OCI-LY1 (cell line): ENCODE measurements at regions not wholly inside any gene's neighbourhood (a gene's known extent, or its start where the extent isn't known, plus 50 kb on each side); places are given as distances from the start of the nearest gene placed in this dataset.

ENCODE experiments used
- H2AFZ ChIP-seq: fragments of 200-600 bp; sonication (generic), shearing (Covaris generic); 2 replicates; pipeline ENCODE4 v1.6.0; 2014; ENCODE audit warnings: antibody characterized with exemption, mild to moderate bottlenecking, low read length
- H3F3A ChIP-seq: fragments of 200-600 bp; sonication (generic), shearing (Covaris generic); 2 replicates; pipeline ENCODE4 v1.6.0; 2014; ENCODE audit warnings: mild to moderate bottlenecking, antibody characterized with exemption, low read length, moderate library complexity; ENCODE audit not compliant: insufficient read depth
- H3K27ac ChIP-seq: fragments of 200-600 bp; sonication (generic); 2 replicates; pipeline ENCODE4 v1.5.1; 2014; ENCODE audit warnings: low read length, mixed run types, mild to moderate bottlenecking, low read depth; ENCODE audit not compliant: poor library complexity, severe bottlenecking
- H3K27me3 ChIP-seq: fragments of 200-600 bp; sonication (generic); 2 replicates; pipeline ENCODE4 v1.6.0; 2014; ENCODE audit warnings: antibody characterized with exemption, mild to moderate bottlenecking, low read length, moderate library complexity; ENCODE audit not compliant: insufficient read depth
- H3K36me3 ChIP-seq: fragments of 200-600 bp; sonication (generic); 2 replicates; pipeline ENCODE4 v1.6.1; 2014; ENCODE audit warnings: mild to moderate bottlenecking, antibody characterized with exemption, low read length, moderate library complexity, mixed read lengths; ENCODE audit not compliant: insufficient read depth
- H3K4me1 ChIP-seq: fragments of 200-600 bp; sonication (generic); 2 replicates; pipeline ENCODE4 v1.5.1; 2014; ENCODE audit warnings: mild to moderate bottlenecking, low read length, moderate library complexity; ENCODE audit not compliant: insufficient read depth, severe bottlenecking
- H3K4me2 ChIP-seq: fragments of 200-600 bp; sonication (generic), shearing (Covaris generic); 2 replicates; pipeline ENCODE4 v1.6.1; 2014; ENCODE audit warnings: low read length
- H3K4me3 ChIP-seq: fragments of 200-600 bp; sonication (generic); 2 replicates; pipeline ENCODE4 v1.5.1; 2014; ENCODE audit warnings: low read length, low read depth, mild to moderate bottlenecking, mixed read lengths; ENCODE audit not compliant: poor library complexity, severe bottlenecking
- H3K79me2 ChIP-seq: fragments of 200-600 bp; shearing (Covaris generic); 2 replicates; pipeline ENCODE4 v1.6.1; 2016; ENCODE audit warnings: mixed run types, low read length, mixed read lengths; ENCODE audit not compliant: insufficient read depth
- H3K9ac ChIP-seq: fragments of 200-600 bp; sonication (generic), shearing (Covaris generic); 2 replicates; pipeline ENCODE4 v1.6.1; 2014; ENCODE audit warnings: mild to moderate bottlenecking, low read length, mixed read lengths
- H3K9me2 ChIP-seq: fragments of 200-600 bp; sonication (generic), shearing (Covaris generic); 2 replicates; pipeline ENCODE4 v1.6.1; 2014; ENCODE audit warnings: low read depth, mild to moderate bottlenecking, low read length, mixed read lengths
- H3K9me3 ChIP-seq: fragments of 200-600 bp; shearing (Covaris generic); 2 replicates; pipeline ENCODE4 v1.6.1; 2014; ENCODE audit warnings: low read length, mixed read lengths
- H4K20me1 ChIP-seq: fragments of 200-600 bp; sonication (generic), shearing (Covaris generic); 2 replicates; pipeline ENCODE4 v1.6.0; 2016; ENCODE audit warnings: mild to moderate bottlenecking, low read length; ENCODE audit not compliant: insufficient read depth
- CTCF ChIP-seq: fragments of 200-600 bp; sonication (generic), shearing (Covaris generic); IDR thresholded peaks from 2 replicates; pipeline ENCODE4 v1.5.1; 2017; ENCODE audit warnings: mild to moderate bottlenecking, antibody characterized with exemption, low read length, moderate library complexity, mixed read lengths
- EZH2 ChIP-seq: fragments of 200-600 bp; sonication (generic), shearing (Covaris generic); IDR thresholded peaks from 2 replicates; pipeline ENCODE4 v1.8.0; 2017; ENCODE audit warnings: borderline replicate concordance, mixed run types, mild to moderate bottlenecking, antibody characterized with exemption, low read length, moderate library complexity, mixed read lengths

DNA sequence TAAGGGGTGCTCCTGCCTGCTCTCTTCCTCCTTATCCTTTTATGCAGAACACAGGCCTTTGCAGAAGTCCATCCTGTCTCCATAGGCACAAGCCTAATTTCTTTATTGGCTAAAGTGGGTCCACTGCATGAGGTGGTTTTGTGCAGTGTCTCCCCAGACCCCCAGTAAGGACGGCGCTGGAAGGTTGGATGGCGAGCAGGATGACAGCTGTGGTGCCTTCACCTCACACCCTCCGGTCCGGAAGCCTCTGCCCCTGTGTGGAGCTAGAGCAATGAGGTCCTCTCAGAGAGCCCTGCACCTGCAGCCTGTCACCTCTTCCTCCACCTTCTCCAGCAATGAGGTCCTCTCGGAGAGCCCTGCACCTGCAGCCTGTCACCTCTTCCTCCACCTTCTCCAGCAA is 393.7 kb upstream of the IRX1 start:
- TF ChIP-seq CTCF = no peak
- no peak for TF ChIP-seq EZH2
- no peak overlapping the region for H3K4me3 ChIP-seq
- no peaks in the 10 kb centered on the region for H3K9me3 ChIP-seq
- H3F3A ChIP-seq = no peaks in the 10 kb centered on the region
- no peaks in the 10 kb centered on the region for H3K27me3 ChIP-seq
- H3K27ac ChIP-seq = no peak overlapping the region
- H4K20me1 ChIP-seq = no peaks in the 10 kb centered on the region
- H3K9me2 ChIP-seq = no peaks in the 10 kb centered on the region
- H3K36me3 ChIP-seq = no peaks in the 10 kb centered on the region
- H3K4me1 ChIP-seq = no peaks in the 10 kb centered on the region
- no peaks in the 10 kb centered on the region for H3K79me2 ChIP-seq
- no peak overlapping the region for H2AFZ ChIP-seq
- no peak overlapping the region for H3K4me2 ChIP-seq
- H3K9ac ChIP-seq = no peak overlapping the region

DNA sequence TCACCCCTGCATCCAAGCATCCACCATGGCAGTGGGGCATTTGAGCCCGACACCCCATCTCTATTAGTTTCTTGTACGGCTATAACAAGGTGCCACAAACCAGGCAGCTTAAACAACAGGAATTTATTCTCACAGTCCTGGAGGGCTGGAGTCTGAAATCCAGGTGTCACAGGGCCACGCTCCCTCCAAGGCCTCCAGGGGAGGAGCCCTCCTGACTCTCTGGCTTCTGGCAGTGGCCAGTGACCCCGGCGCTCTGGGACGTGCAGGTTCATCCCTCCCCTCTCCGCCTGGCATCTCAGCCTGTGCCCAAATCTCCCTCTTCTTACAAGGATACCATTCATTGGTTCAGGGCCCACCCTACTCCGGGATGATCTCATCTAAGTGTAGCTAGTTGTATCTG is 394.5 kb upstream of the IRX1 start:
- no peaks in the 10 kb centered on the region for H3K9me2 ChIP-seq
- no peak overlapping the region for H3K9ac ChIP-seq
- no peaks in the 10 kb centered on the region for H3K79me2 ChIP-seq
- no peaks in the 10 kb centered on the region for H3F3A ChIP-seq
- H3K27me3 ChIP-seq = no peaks in the 10 kb centered on the region
- H3K27ac ChIP-seq = no peak overlapping the region
- H4K20me1 ChIP-seq = no peaks in the 10 kb centered on the region
- no peaks in the 10 kb centered on the region for H3K4me1 ChIP-seq
- H3K4me3 ChIP-seq = no peak overlapping the region
- H3K4me2 ChIP-seq = no peak overlapping the region
- no peaks in the 10 kb centered on the region for H3K9me3 ChIP-seq
- no peaks in the 10 kb centered on the region for H3K36me3 ChIP-seq
- H2AFZ ChIP-seq = no peak overlapping the region
- TF ChIP-seq EZH2 = no peak
- TF ChIP-seq CTCF = no peak

GRCh38 chr5:3199962-3200755 is 395.5 kb upstream of the IRX1 start:
- H3K36me3 ChIP-seq = no peaks in the 10 kb centered on the region
- H3K9ac ChIP-seq = no peak overlapping the region
- no peaks in the 10 kb centered on the region for H4K20me1 ChIP-seq
- TF ChIP-seq CTCF (no peak), EZH2 (no peak)
- H3K79me2 ChIP-seq = no peaks in the 10 kb centered on the region
- H3K9me2 ChIP-seq = no peaks in the 10 kb centered on the region
- H3K27ac ChIP-seq = no peak overlapping the region
- H3F3A ChIP-seq = no peaks in the 10 kb centered on the region
- no peaks in the 10 kb centered on the region for H3K9me3 ChIP-seq
- no peaks in the 10 kb centered on the region for H3K4me1 ChIP-seq
- H2AFZ ChIP-seq = no peak overlapping the region
- no peak overlapping the region for H3K4me2 ChIP-seq
- H3K4me3 ChIP-seq = no peak overlapping the region
- no peaks in the 10 kb centered on the region for H3K27me3 ChIP-seq
